Vagina (tissue), 2 donors: ENCODE measurements at regions not wholly inside any gene's neighbourhood (a gene's known extent, or its start where the extent isn't known, plus 50 kb on each side); places are given as distances from the start of the nearest gene placed in this dataset.

Experiments
- CTCF ChIP-seq, 3 experiments: fragments of 450-650 bp in 2 of 3; fragments of 200-600 bp in 1 of 3; sonication (generic) in 1 of 3; IDR thresholded peaks; one replicate each; pipeline ENCODE4 v1.5.1; 2017 to 2019; ENCODE audit warnings: antibody characterized with exemption in 3 of 3, mild to moderate bottlenecking in 2 of 3, moderate library complexity in 2 of 3
- POLR2A ChIP-seq, 2 donors: fragments of 450-650 bp; IDR thresholded peaks; one replicate each; pipeline ENCODE4 v1.6.1; 2017; ENCODE audit warnings: antibody characterized with exemption in 2 of 2, mild to moderate bottlenecking in 2 of 2, moderate library complexity in 2 of 2
- POLR2AphosphoS5 ChIP-seq, 2 donors: sonication (generic); formaldehyde crosslinking; IDR thresholded peaks; one replicate each; pipeline ENCODE4 v1.9.0; 2017; ENCODE audit warnings: antibody characterized with exemption in 2 of 2, mild to moderate bottlenecking in 2 of 2, low read depth in 1 of 2; ENCODE audit not compliant: insufficient read depth in 1 of 2

- no peak for TF ChIP-seq CTCF (IDR thresholded peaks at IDR 0.05)
- TF ChIP-seq POLR2AphosphoS5 (IDR thresholded peaks at IDR 0.05; ENCODE audit: insufficient read depth in 1 of 2, low read depth in 1 of 2), result no peak
- no peak for TF ChIP-seq POLR2A (IDR thresholded peaks at IDR 0.05)
These were observed 180.9 kb upstream of the TOX3 start for GRCh38 chr16:52727849-52728248.
